HepG2 (cell line): ENCODE measurements at regions not wholly inside any gene's neighbourhood (a gene's known extent, or its start where the extent isn't known, plus 50 kb on each side); places are given as distances from the start of the nearest gene placed in this dataset.

ENCODE experiments used
- DNMT1 ChIP-seq: sonication (generic); formaldehyde crosslinking; IDR thresholded peaks from 2 replicates; pipeline ENCODE4 v1.5.1; 2020; ENCODE audit warnings: mild to moderate bottlenecking, missing genetic modification reagents
- KDM4B ChIP-seq: sonication (generic); formaldehyde crosslinking; IDR thresholded peaks from 2 replicates; pipeline ENCODE4 v1.4.0; 2020; ENCODE audit warnings: missing genetic modification reagents
- POLR2AphosphoS5 ChIP-seq: IDR thresholded peaks from 2 replicates; pipeline ENCODE4 v1.6.1; 2012; ENCODE audit warnings: low read depth, low read length
- RELA ChIP-seq: sonication (generic); formaldehyde crosslinking; IDR thresholded peaks from 2 replicates; pipeline ENCODE4 v1.4.0; 2020; ENCODE audit warnings: missing genetic modification reagents
- SIN3B ChIP-seq: fragments of 150-350 bp; IDR thresholded peaks from 2 replicates; pipeline ENCODE4 v1.6.1; 2014; ENCODE audit warnings: low read length
- TCF12 ChIP-seq, 2 experiments: fragments of 450-650 bp in 1 of 2; sonication (generic) in 1 of 2; formaldehyde crosslinking in 1 of 2; IDR thresholded peaks; 2 replicates each; pipeline versions ENCODE4 v1.6.1 to v1.8.0; 2017 to 2022; ENCODE audit warnings: antibody characterized with exemption in 1 of 2, mild to moderate bottlenecking in 1 of 2, missing genetic modification reagents in 1 of 2, moderate library complexity in 1 of 2
- YY1 ChIP-seq: IDR thresholded peaks from 2 replicates; pipeline ENCODE4 v1.6.1; 2011; ENCODE audit warnings: low read length, low read depth, moderate library complexity, mild to moderate bottlenecking; ENCODE audit not compliant: insufficient read depth, insufficient replicate concordance
- ZNF292 ChIP-seq: sonication (generic); formaldehyde crosslinking; IDR thresholded peaks from 2 replicates; pipeline ENCODE4 v1.8.1; 2022; ENCODE audit warnings: mild to moderate bottlenecking, low read depth, missing genetic modification reagents, borderline replicate concordance
- ZNF367 ChIP-seq: sonication (generic); formaldehyde crosslinking; IDR thresholded peaks from 2 replicates; pipeline ENCODE4 v1.4.0; 2020; ENCODE audit warnings: missing genetic modification reagents, borderline replicate concordance
- TF ChIP-seq, protein P1 (sequence below): sonication (generic); formaldehyde crosslinking; IDR thresholded peaks from 2 replicates; pipeline ENCODE4 v1.5.0; 2020; ENCODE audit warnings: mild to moderate bottlenecking, missing genetic modification reagents, moderate library complexity

DNA sequence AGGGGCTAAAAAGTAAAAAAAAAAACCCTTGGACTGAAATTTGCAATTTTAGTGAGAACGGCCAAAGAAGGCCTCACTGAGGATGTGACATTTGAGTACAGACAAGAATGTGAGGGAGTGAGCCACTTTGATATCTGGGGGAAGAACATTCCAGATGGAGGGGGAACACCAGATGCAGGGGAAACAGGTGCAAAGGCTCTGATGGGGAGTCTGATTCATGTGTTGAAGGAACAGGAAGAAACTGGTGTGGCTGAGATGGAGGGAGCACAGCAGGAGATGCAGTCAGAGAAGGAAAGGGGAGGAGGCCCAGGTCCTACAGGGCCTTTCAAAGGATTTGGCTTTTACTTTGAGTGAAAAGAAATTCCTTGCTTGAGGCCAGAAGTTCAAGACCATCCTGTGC lies 615.7 kb upstream of the NRP1 start:
- TF ChIP-seq TCF12 (IDR thresholded peaks at IDR 0.05), result no peak
- no peak for TF ChIP-seq TCF12 (CRISPR knock-in tag; IDR thresholded peaks at IDR 0.05)
- no peak for TF ChIP-seq YY1
- TF ChIP-seq RELA (CRISPR knock-in tag), result no peak
- TF ChIP-seq, protein P1, sequence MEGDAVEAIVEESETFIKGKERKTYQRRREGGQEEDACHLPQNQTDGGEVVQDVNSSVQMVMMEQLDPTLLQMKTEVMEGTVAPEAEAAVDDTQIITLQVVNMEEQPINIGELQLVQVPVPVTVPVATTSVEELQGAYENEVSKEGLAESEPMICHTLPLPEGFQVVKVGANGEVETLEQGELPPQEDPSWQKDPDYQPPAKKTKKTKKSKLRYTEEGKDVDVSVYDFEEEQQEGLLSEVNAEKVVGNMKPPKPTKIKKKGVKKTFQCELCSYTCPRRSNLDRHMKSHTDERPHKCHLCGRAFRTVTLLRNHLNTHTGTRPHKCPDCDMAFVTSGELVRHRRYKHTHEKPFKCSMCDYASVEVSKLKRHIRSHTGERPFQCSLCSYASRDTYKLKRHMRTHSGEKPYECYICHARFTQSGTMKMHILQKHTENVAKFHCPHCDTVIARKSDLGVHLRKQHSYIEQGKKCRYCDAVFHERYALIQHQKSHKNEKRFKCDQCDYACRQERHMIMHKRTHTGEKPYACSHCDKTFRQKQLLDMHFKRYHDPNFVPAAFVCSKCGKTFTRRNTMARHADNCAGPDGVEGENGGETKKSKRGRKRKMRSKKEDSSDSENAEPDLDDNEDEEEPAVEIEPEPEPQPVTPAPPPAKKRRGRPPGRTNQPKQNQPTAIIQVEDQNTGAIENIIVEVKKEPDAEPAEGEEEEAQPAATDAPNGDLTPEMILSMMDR (CRISPR knock-in tag), result no peak
- no peak for TF ChIP-seq POLR2AphosphoS5
- TF ChIP-seq ZNF292, result no peak
- no peak for TF ChIP-seq DNMT1 (CRISPR knock-in tag)
- TF ChIP-seq ZNF367 (CRISPR knock-in tag), result no peak
- TF ChIP-seq KDM4B (CRISPR knock-in tag), result no peak
- TF ChIP-seq SIN3B, result no peak
